Activated T-cell treated with anti-CD3 and anti-CD28 coated beads, Interleukin-2, amount 50 U/mL, for 72 hours (primary cell): ENCODE measurements at regions not wholly inside any gene's neighbourhood (a gene's known extent, or its start where the extent isn't known, plus 50 kb on each side); places are given as distances from the start of the nearest gene placed in this dataset.

ENCODE experiments used
- ATAC-seq, 2 donors: fragments of 150-1000 bp; cut with Tn5 transposase; replicated peaks in 1 of 2; 2 replicates each; pipeline ENCODE4 v1.10.0; 2021; ENCODE audit warnings: moderate library complexity in 2 of 2, mild to moderate bottlenecking in 1 of 2
- DNase-seq, 2 donors: peaks; one replicate each; pipeline ENCODE4 v3.0.0; 2021 to 2022; ENCODE audit warnings: mixed read lengths in 1 of 2
- H3K27ac Mint-ChIP-seq: one replicate; pipeline ENCODE4 v1.8.0; 2022; ENCODE audit warnings: mild to moderate bottlenecking, moderate library complexity, mixed read lengths
- H3K27me3 Mint-ChIP-seq: one replicate; pipeline ENCODE4 v1.8.0; 2022; ENCODE audit warnings: low read depth, mixed read lengths
- H3K36me3 Mint-ChIP-seq, 2 donors: one replicate each; pipeline ENCODE4 v1.8.0; 2022; ENCODE audit warnings: mixed read lengths in 2 of 2, mild to moderate bottlenecking in 1 of 2; ENCODE audit not compliant: insufficient read depth in 2 of 2
- H3K4me1 Mint-ChIP-seq: one replicate; pipeline ENCODE4 v1.8.0; 2022; ENCODE audit warnings: low read depth, mixed read lengths
- H3K4me3 Mint-ChIP-seq, 2 donors: one replicate each; pipeline ENCODE4 v1.8.0; 2022; ENCODE audit warnings: mild to moderate bottlenecking in 2 of 2, mixed read lengths in 2 of 2, moderate library complexity in 2 of 2
- H3K9me3 Mint-ChIP-seq, 2 donors: one replicate each; pipeline ENCODE4 v1.8.0; 2022; ENCODE audit warnings: mixed read lengths in 2 of 2

GRCh38 chr7:136143271-136143670 lies 166.1 kb upstream of the MTPN start:
- Mint-ChIP-seq H3K4me1 (no peaks in the 10 kb centered on the region), H3K27ac (no peak overlapping the region), H3K27me3 (no peaks in the 10 kb centered on the region), H3K9me3 (no peaks in the 10 kb centered on the region), H3K36me3 (no peaks in the 10 kb centered on the region), H3K4me3 (no peak overlapping the region)
- ATAC-seq (no peak), DNase-seq (no peak)

GRCh38 chr7:136142583-136142982 lies 165.4 kb upstream of the MTPN start:
- Mint-ChIP-seq H3K36me3 (no peaks in the 10 kb centered on the region), H3K4me3 (no peak overlapping the region), H3K9me3 (no peaks in the 10 kb centered on the region), H3K27me3 (no peaks in the 10 kb centered on the region), H3K27ac (no peak overlapping the region), H3K4me1 (no peaks in the 10 kb centered on the region)
- ATAC-seq: no peak
- DNase-seq: no peak

DNA sequence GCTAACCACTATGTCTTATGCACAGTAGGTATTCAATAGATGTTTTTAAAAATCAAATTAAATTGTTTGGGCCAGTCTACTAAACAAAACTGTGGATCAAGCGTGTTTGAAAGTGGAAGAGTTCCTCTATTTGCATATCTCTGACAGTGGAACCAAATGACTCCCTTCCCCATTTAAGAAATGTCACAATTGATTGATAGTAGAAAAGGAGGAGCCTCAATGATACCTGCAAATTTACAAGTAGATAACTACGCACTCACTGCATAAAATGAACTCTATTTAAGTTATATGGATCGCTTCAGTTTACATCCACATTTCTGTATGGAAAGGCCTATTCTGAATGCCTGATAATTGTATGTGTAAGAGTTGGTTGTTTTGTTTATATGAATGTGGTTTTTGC lies 163.3 kb upstream of the MTPN start:
- H3K9me3 Mint-ChIP-seq: no peaks in the 10 kb centered on the region
- no peaks in the 10 kb centered on the region for H3K36me3 Mint-ChIP-seq
- H3K4me3 Mint-ChIP-seq: no peak overlapping the region
- H3K27ac Mint-ChIP-seq: no peak overlapping the region
- no peaks in the 10 kb centered on the region for H3K4me1 Mint-ChIP-seq
- H3K27me3 Mint-ChIP-seq: no peaks in the 10 kb centered on the region
- ATAC-seq (no peak), DNase-seq (no peak)

GRCh38 chr7:136139417-136139816 lies 162.3 kb upstream of the MTPN start:
- Mint-ChIP-seq H3K27me3 (no peaks in the 10 kb centered on the region), H3K27ac (peak overlapping the region; percentile 7), H3K9me3 (no peaks in the 10 kb centered on the region), H3K4me3 (peak overlapping the region in 1 of 2 donors; percentile 11), H3K36me3 (peaks cover 0 to 2% of the 10 kb centered on the region in 2 donors), H3K4me1 (no peaks in the 10 kb centered on the region)
- no peak for DNase-seq
- peak in 1 of 2 donors; percentile 50 for ATAC-seq

- Mint-ChIP-seq H3K27me3 (no peaks in the 10 kb centered on the region), H3K27ac (no peak overlapping the region)
- ATAC-seq: no peak
These were observed 161.8 kb upstream of the MTPN start for GRCh38 chr7:136138991-136139390.

DNA sequence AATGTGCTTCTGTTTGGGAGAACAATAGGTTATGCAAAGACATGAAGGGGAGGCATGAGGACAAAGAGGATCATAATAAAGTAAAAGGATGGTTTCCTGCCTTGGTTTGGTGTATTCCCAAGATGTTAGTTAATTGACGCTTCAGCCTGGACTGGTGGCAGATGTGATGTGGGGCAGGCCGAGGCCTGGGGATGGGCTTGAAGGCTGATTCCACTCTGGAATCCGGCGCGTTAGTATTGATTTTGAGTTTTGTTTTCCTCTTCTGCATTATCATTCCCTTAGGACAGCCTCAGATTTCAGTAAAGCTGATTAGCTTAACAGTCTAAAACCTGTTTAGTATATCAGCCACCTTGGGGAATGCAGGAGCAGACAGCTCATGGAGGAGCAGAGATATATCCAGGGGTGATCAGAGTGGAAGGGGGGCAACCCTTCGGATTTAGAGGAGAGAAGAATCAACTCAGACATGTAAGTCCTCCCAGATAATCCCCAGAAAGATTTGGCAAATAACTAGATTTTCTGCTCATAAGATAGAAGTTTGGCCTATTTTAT lies 159.8 kb upstream of the MTPN start:
- H3K9me3 Mint-ChIP-seq: no peaks in the 10 kb centered on the region
- no peaks in the 10 kb centered on the region for H3K27me3 Mint-ChIP-seq
- H3K4me3 Mint-ChIP-seq: no peak overlapping the region
- no peaks in the 10 kb centered on the region for H3K4me1 Mint-ChIP-seq
- H3K27ac Mint-ChIP-seq: no peak overlapping the region
- H3K36me3 Mint-ChIP-seq: peaks cover 0 to 2% of the 10 kb centered on the region in 2 donors
- ATAC-seq: no peak
- DNase-seq: no peak

More at GRCh38 chr7:136138991-136139390, 161.8 kb upstream of the MTPN start:
- H3K36me3 Mint-ChIP-seq: peaks cover 0 to 2% of the 10 kb centered on the region in 2 donors
- H3K4me1 Mint-ChIP-seq: no peaks in the 10 kb centered on the region
- H3K9me3 Mint-ChIP-seq: no peaks in the 10 kb centered on the region
- no peak for DNase-seq
- no peak overlapping the region for H3K4me3 Mint-ChIP-seq

GRCh38 chr7:136134503-136134902 lies 157.3 kb upstream of the MTPN start:
- H3K4me1 Mint-ChIP-seq: peaks cover 13% of the 10 kb centered on the region
- H3K9me3 Mint-ChIP-seq: no peaks in the 10 kb centered on the region
- H3K36me3 Mint-ChIP-seq: peaks cover 0 to 2% of the 10 kb centered on the region in 2 donors
- no peaks in the 10 kb centered on the region for H3K27me3 Mint-ChIP-seq
- no peak for ATAC-seq
- no peak for DNase-seq
- H3K27ac Mint-ChIP-seq: no peak overlapping the region
- H3K4me3 Mint-ChIP-seq: no peak overlapping the region

- ATAC-seq (no peak), DNase-seq (no peak)
- Mint-ChIP-seq H3K4me3 (no peak overlapping the region), H3K36me3 (peaks cover 0 to 2% of the 10 kb centered on the region in 2 donors), H3K27ac (no peak overlapping the region), H3K4me1 (peaks cover 14% of the 10 kb centered on the region), H3K9me3 (no peaks in the 10 kb centered on the region), H3K27me3 (no peaks in the 10 kb centered on the region)
These were observed 156.4 kb upstream of the MTPN start for GRCh38 chr7:136133551-136133950.

DNA sequence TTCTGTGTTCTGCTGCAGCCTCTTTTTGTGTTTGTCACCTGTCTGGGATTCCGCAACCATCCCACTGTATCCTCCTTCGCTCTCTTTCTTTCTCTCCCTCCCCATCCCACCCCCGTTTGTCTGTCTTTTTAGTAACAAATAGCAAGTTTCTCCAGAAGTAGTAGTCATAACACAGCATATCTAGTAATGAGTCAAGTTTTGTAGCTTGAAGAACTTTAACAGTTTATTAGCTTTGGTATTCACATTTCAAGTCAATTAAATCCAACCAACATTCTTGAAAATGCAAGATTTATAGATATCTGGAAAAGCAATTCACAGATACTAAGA lies 154.1 kb upstream of the MTPN start:
- H3K27ac Mint-ChIP-seq: peak overlapping the region; percentile 98

DNA sequence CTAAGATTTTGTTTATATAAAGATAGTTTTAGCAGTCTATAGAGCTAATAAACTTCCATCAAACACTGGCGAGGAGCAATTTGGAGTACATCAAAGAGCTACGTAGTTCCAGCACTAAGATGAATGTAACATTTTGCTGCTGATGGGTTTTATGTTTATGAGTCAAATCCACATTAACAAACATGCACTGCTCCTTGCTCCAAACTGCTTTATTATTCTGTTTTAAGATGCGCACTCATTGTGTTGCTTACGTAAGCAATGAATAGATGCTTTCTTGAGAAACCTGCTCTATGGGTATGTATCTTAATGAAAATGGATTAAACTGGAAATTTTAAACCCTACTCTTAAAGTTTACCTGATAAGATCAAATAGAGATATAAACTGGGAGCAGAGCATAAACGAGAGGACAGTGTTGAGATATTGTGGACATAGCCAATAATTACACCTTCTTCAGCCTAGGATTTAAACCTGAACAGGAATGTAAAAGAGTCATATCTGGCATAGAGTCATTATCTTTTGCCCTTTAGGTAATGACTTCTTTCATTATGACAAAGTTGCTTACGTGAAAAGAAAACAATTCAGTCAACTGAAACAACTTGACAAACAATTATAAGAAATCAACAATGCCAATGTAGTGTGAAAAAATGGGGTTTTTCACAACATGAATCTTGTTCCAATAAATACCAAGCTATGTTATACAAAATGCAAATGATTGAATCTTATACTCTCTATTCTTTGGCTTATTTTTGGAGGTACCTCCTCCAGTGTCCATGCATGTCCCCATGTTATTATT lies 153.5 kb upstream of the MTPN start:
- Mint-ChIP-seq H3K27ac (peak overlapping the region; percentile 98), H3K27me3 (no peaks in the 10 kb centered on the region), H3K9me3 (no peaks in the 10 kb centered on the region)

More for the DNA sequence above, 154.1 kb upstream of the MTPN start:
- no peaks in the 10 kb centered on the region for H3K9me3 Mint-ChIP-seq
- peaks cover 0 to 5% of the 10 kb centered on the region in 2 donors for H3K36me3 Mint-ChIP-seq
- H3K4me1 Mint-ChIP-seq: peaks cover 14% of the 10 kb centered on the region
- DNase-seq (no peak), ATAC-seq (peak; percentile 43 to 69)
- no peaks in the 10 kb centered on the region for H3K27me3 Mint-ChIP-seq
- peak overlapping the region; percentile 22 to 74 for H3K4me3 Mint-ChIP-seq

DNA sequence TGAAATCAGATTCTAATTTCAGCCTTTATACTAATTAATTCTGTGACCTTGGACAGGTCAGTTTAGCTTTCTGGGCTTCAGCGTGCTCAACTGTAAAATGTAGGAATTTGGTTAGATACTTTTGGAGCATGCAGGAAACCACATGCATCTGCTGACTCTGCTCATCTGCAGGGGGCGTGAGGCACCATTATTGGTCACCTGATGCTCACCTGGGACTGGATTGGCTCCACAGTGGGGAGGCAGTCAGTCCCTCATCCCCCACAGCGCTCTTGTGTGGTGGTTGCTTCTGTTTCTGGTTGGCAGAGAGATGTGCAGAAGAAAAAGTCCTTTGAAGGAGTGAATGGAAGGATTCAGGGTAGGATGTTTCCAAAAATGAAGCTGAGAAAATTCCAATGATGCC lies 150.9 kb upstream of the MTPN start:
- Mint-ChIP-seq H3K9me3 (peaks cover 0 to 5% of the 10 kb centered on the region in 2 donors), H3K36me3 (peaks cover 0 to 2% of the 10 kb centered on the region in 2 donors), H3K27ac (no peak overlapping the region), H3K27me3 (no peaks in the 10 kb centered on the region), H3K4me1 (peaks cover 19% of the 10 kb centered on the region), H3K4me3 (no peak overlapping the region)
- no peak for DNase-seq
- no peak for ATAC-seq

More for the DNA sequence above, 153.5 kb upstream of the MTPN start:
- ATAC-seq (peak; percentile 72 to 87), DNase-seq (no peak)
- Mint-ChIP-seq H3K36me3 (peaks cover 0 to 5% of the 10 kb centered on the region in 2 donors), H3K4me1 (peaks cover 14% of the 10 kb centered on the region), H3K4me3 (peak overlapping the region; percentile 22 to 74)

GRCh38 chr7:136123352-136123751 lies 146.2 kb upstream of the MTPN start:
- peaks cover 0 to 2% of the 10 kb centered on the region in 2 donors for H3K36me3 Mint-ChIP-seq
- DNase-seq (no peak), ATAC-seq (peak in 1 of 2 donors; percentile 53)
- H3K27me3 Mint-ChIP-seq: no peaks in the 10 kb centered on the region
- peaks cover 2 to 6% of the 10 kb centered on the region in 2 donors for H3K9me3 Mint-ChIP-seq
- H3K27ac Mint-ChIP-seq: no peak overlapping the region
- no peak overlapping the region for H3K4me3 Mint-ChIP-seq
- H3K4me1 Mint-ChIP-seq: peaks cover 5% of the 10 kb centered on the region

DNA sequence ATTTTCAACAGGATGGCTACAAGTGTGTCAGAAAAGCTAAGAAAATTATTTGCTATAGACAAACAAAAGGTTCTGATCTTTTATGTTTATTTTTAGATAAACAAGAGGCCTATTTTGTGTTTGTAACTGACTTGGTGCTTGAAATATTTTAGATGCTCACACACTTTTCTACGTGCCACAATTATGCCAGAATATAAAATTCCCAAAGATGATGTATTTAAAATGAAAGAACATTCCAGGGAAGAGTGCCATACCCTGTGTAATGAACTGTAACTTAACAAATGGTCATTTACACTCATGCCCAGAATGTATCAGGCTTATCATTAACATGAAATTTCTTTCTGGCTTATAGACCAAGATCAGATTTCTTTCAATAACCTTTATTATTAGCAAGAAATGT lies 144.9 kb upstream of the MTPN start:
- ATAC-seq: no peak
- Mint-ChIP-seq H3K4me3 (no peak overlapping the region), H3K27me3 (no peaks in the 10 kb centered on the region), H3K4me1 (peaks cover 5% of the 10 kb centered on the region), H3K36me3 (no peaks in the 10 kb centered on the region), H3K27ac (no peak overlapping the region), H3K9me3 (peaks cover 2 to 6% of the 10 kb centered on the region in 2 donors)
- DNase-seq: no peak

GRCh38 chr7:136117539-136117938 lies 140.4 kb upstream of the MTPN start:
- peaks cover 2 to 3% of the 10 kb centered on the region in 2 donors for H3K9me3 Mint-ChIP-seq
- no peaks in the 10 kb centered on the region for H3K27me3 Mint-ChIP-seq
- H3K27ac Mint-ChIP-seq: no peak overlapping the region
- no peak overlapping the region for H3K4me3 Mint-ChIP-seq
- H3K4me1 Mint-ChIP-seq: no peaks in the 10 kb centered on the region
- H3K36me3 Mint-ChIP-seq: no peaks in the 10 kb centered on the region
- ATAC-seq: no peak
- no peak for DNase-seq
